ENCODE measurements at regions not wholly inside any gene's neighbourhood (a gene's known extent, or its start where the extent isn't known, plus 50 kb on each side); places are given as distances from the start of the nearest gene placed in this dataset.
A peak's percentile ranks its signal among the peaks of the same experiment; 100 is the strongest.

- no peak overlapping the region for H3K4me3 ChIP-seq (ENCODE audit: low read depth, low read length)
- no peak for TF ChIP-seq CTCF (IDR thresholded peaks at IDR 0.05; ENCODE audit: insufficient read depth, low read depth, low read length, missing control alignments)
- peak; percentile 7 for DNase-seq (ENCODE audit: low read depth)
These were observed 169.8 kb upstream of the MTPN start for GRCh38 chr7:136146925-136147324.

- no peak for TF ChIP-seq CTCF (IDR thresholded peaks at IDR 0.05; ENCODE audit: insufficient read depth, low read depth, low read length, missing control alignments)
- no peak overlapping the region for H3K4me3 ChIP-seq (ENCODE audit: low read depth, low read length)
- no peak for DNase-seq (ENCODE audit: low read depth)
These were observed 167.0 kb upstream of the MTPN start for GRCh38 chr7:136144182-136144581.

GRCh38 chr7:136143271-136143670 is 166.1 kb upstream of the MTPN start:
- TF ChIP-seq CTCF (IDR thresholded peaks at IDR 0.05; ENCODE audit: insufficient read depth, low read depth, low read length, missing control alignments): no peak
- no peak for DNase-seq (ENCODE audit: low read depth)
- H3K4me3 ChIP-seq (ENCODE audit: low read depth, low read length): no peak overlapping the region

DNA sequence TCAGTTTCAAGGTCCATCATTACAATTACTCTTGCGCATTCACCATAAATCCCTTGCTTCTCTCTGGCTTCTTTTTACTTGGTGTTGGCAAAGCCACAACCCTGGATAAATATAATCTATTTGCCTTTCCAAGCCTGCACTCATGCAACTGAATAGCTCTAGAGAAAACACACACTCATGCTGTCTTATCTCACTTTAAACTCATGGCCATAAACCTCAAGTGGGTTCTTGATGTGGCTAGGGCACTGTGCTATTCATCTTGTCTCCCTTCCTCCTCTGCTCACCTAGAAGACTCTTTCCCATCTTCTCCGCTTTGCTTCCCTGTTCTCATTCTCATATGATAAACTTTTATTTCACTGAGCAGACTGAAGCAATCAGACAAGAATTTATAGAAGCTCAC is 165.4 kb upstream of the MTPN start:
- no peak for DNase-seq (ENCODE audit: low read depth)
- no peak for TF ChIP-seq CTCF (IDR thresholded peaks at IDR 0.05; ENCODE audit: insufficient read depth, low read depth, low read length, missing control alignments)
- H3K4me3 ChIP-seq (ENCODE audit: low read depth, low read length): no peak overlapping the region

DNA sequence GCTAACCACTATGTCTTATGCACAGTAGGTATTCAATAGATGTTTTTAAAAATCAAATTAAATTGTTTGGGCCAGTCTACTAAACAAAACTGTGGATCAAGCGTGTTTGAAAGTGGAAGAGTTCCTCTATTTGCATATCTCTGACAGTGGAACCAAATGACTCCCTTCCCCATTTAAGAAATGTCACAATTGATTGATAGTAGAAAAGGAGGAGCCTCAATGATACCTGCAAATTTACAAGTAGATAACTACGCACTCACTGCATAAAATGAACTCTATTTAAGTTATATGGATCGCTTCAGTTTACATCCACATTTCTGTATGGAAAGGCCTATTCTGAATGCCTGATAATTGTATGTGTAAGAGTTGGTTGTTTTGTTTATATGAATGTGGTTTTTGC is 163.3 kb upstream of the MTPN start:
- no peak overlapping the region for H3K4me3 ChIP-seq (ENCODE audit: low read depth, low read length)
- no peak for TF ChIP-seq CTCF (IDR thresholded peaks at IDR 0.05; ENCODE audit: insufficient read depth, low read depth, low read length, missing control alignments)
- DNase-seq (ENCODE audit: low read depth): no peak

DNA sequence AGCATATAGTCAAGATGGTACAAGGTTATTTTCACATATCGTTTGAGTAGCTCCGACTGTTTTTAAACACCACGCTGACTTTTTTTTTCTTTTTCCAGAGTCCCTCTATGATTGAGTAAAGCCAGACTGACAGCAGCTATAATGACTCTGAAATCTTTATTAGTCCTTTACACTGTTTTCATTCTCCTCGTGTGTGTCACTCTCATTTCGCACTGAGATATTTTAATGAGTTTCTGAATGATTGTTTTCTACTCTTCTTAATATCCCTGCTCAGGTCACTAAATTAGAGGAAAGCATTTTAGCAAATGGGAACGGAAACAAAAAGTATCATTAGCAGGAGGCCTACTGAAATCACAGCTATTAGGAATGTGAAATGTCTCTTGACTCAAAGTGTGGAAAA is 162.3 kb upstream of the MTPN start:
- H3K4me3 ChIP-seq (ENCODE audit: low read depth, low read length): no peak overlapping the region
- no peak for TF ChIP-seq CTCF (IDR thresholded peaks at IDR 0.05; ENCODE audit: insufficient read depth, low read depth, low read length, missing control alignments)
- DNase-seq (ENCODE audit: low read depth): no peak

- DNase-seq (ENCODE audit: low read depth): no peak
- no peak overlapping the region for H3K4me3 ChIP-seq (ENCODE audit: low read depth, low read length)
- no peak for TF ChIP-seq CTCF (IDR thresholded peaks at IDR 0.05; ENCODE audit: insufficient read depth, low read depth, low read length, missing control alignments)
These were observed 161.8 kb upstream of the MTPN start for GRCh38 chr7:136138991-136139390.

Measured in GM12865 (cell line).